Coronary artery (tissue), 2 donors: ENCODE measurements at regions not wholly inside any gene's neighbourhood (a gene's known extent, or its start where the extent isn't known, plus 50 kb on each side); places are given as distances from the start of the nearest gene placed in this dataset.

ENCODE experiments used
- DNase-seq: peaks from one replicate; pipeline ENCODE4 v3.0.0-alpha.2; 2017; ENCODE audit warnings: low spot score
- H3K27ac ChIP-seq, 2 donors: fragments of 200-600 bp; sonication (generic); one replicate each; pipeline ENCODE4 v1.5.1; 2016 to 2019
- H3K4me3 ChIP-seq: fragments of 200-600 bp; sonication (generic); 2 replicates; pipeline ENCODE4 v1.5.1; 2016; ENCODE audit warnings: mild to moderate bottlenecking, moderate library complexity
- TF ChIP-seq, protein P1 (sequence below): fragments of 200-600 bp; sonication (generic); IDR thresholded peaks from one replicate; pipeline ENCODE4 v1.5.1; 2019; ENCODE audit warnings: antibody characterized with exemption

DNA sequence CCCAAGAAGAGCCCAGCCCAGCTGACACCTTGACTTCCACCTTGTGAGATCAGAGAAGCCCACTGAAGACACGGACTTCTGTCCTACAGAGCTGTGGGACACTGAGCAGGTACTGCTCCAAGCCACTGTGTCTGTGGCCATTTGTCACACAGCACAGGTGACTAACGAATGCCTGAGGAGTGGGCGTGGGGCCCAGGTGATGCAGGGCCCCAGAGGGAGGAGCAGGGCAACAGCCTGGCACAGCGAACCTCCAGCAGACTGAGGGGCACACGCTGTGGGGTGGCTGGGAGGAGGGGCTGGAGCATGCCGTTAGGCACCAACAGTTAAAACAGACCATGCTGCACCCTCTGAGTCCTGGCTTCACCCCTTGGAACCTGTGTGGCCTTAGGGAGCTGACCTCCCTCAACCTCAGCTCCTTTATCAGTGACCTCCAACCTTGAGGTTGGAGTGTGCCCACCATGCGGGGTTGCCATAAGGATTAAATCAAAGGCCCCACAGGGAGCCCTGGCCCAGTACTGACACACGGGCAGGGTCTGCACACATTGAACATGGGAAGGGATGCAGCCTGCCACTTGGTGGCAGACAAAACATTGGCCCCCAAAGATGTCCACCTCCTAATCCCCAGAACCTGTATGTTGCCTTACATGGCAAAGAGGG lies 119.9 kb upstream of the CST7 start:
- TF ChIP-seq, protein P1, sequence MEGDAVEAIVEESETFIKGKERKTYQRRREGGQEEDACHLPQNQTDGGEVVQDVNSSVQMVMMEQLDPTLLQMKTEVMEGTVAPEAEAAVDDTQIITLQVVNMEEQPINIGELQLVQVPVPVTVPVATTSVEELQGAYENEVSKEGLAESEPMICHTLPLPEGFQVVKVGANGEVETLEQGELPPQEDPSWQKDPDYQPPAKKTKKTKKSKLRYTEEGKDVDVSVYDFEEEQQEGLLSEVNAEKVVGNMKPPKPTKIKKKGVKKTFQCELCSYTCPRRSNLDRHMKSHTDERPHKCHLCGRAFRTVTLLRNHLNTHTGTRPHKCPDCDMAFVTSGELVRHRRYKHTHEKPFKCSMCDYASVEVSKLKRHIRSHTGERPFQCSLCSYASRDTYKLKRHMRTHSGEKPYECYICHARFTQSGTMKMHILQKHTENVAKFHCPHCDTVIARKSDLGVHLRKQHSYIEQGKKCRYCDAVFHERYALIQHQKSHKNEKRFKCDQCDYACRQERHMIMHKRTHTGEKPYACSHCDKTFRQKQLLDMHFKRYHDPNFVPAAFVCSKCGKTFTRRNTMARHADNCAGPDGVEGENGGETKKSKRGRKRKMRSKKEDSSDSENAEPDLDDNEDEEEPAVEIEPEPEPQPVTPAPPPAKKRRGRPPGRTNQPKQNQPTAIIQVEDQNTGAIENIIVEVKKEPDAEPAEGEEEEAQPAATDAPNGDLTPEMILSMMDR = no peak
- DNase-seq = no peak
- no peak overlapping the region for H3K4me3 ChIP-seq

DNA sequence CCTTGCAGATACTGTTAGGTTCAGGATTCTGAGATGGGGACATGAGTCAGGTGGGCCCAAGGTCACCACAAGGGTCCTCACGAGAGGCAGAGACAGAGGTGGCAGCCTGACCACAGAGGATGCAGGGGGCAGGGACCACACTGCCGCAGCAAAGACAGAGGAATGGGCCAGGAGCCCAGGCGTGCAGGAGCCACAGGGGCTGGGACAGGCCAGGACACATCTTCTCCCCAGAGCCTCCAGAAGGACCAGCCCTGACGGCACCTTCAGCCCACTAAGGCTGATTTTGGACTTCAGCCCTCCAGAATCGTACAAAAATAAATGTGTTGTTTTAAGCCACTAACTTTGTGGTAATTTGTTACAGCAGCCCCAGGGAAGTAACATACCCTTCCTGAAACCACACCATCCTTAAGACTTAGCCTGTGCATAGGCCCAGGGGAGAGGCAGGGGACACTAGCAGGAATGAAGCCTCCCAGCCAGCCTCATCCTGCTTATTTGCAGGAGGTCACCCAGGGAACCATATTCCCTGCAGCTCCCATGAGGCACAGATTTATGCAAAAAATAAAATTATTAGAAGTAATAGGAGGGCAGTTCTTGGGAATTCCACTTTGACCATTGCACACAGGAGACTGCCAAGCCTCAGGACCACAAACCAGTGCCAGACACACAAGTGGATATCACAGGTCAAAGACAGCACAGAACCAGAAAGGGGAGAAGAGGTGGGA lies 119.3 kb upstream of the CST7 start:
- DNase-seq = no peak
- TF ChIP-seq, protein P1 = no peak
- Histone ChIP-seq H3K4me3 (no peak overlapping the region), H3K27ac (no peak overlapping the region)

More for the DNA sequence above, 119.9 kb upstream of the CST7 start:
- H3K27ac ChIP-seq = no peak overlapping the region

DNA sequence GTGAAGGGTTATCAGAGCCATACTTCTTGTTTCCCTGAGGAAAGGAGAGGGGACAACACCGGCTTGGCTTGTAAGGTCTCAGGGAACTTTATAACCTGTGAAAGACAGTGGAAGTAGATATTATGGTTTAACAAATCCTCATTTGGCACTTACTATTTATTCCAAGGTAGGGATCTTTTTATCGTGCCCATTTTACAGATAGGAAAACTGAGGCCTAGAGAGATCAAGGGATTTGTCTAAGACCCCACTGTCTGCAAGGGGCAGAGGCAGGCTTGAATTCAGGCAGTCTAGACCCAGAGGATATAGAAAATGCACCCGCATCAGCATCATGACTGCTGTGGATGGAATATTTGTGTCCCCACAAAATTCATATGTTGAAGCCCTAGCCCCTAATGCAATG lies 118.4 kb upstream of the CST7 start:
- TF ChIP-seq, protein P1 = no peak

DNA sequence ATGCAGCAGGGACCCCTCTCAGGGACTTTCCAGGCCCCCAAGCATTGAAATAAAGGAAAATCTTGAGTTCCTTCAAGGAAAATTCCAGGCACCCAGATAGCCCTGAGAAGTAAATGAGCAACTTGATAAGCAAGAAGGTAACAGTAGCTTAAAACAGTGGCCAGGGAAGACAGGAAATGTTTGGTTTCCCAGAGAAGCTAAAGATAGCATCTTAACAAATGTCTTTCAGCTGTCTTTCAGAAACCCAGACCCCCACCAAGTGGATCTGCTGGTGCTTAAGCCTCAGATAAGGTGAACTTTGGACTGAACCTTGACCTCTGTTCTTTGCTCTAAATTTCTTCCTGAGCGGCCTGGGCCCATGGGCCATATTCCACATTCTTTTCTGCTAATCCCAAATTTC lies 117.8 kb upstream of the CST7 start:
- Histone ChIP-seq H3K27ac (no peak overlapping the region), H3K4me3 (no peak overlapping the region)
- TF ChIP-seq, protein P1 = no peak
- no peak for DNase-seq

More for the DNA sequence above, 118.4 kb upstream of the CST7 start:
- H3K27ac ChIP-seq = no peak overlapping the region
- no peak overlapping the region for H3K4me3 ChIP-seq
- DNase-seq = no peak

DNA sequence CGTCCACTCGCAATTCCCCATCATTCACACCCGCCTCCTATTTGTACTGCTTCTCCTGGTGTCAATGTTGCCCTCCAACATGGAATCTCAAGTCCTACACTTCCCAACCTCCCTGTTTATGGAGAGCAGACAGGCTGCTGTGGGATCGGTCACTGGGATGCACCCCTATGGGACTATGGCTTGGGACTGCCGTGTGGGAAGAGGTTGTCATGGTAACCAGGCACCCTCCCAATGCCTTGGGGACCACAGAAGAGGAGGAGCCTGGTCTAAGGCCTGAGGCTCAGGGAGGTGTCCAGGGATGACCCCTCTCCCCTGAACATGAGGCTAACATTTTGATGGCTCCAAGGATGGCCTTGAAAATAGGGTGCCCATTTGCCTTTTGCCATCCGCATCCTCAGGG lies 116.6 kb upstream of the CST7 start:
- TF ChIP-seq, protein P1 = no peak
- Histone ChIP-seq H3K27ac (no peak overlapping the region), H3K4me3 (no peak overlapping the region)
- no peak for DNase-seq

DNA sequence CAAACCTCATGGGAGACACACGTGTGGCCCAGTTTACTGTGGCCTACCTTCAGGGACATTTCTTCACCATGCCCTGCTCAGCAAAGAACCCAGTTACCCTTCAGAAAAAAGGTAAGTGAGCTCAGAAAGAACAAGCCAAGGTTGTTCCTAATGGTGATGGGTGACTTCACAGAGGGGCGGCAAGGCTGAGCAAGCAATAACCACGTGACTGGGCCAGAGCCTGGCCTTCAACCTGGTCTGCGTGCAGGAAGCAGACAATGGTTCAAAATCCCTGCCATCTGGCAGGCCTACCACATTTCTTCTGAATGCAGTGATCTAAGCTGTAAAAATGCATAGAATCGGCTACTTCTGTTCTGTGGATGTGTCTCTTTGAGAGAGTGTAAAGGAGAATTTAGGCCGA lies 115.5 kb upstream of the CST7 start:
- DNase-seq = no peak
- H3K27ac ChIP-seq = no peak overlapping the region

More for the DNA sequence above, 115.5 kb upstream of the CST7 start:
- TF ChIP-seq, protein P1 = no peak
- H3K4me3 ChIP-seq = no peak overlapping the region
